Stomach (tissue), 8 donors: ENCODE measurements at regions not wholly inside any gene's neighbourhood (a gene's known extent, or its start where the extent isn't known, plus 50 kb on each side); places are given as distances from the start of the nearest gene placed in this dataset.

Source experiments
- DNase-seq, 2 donors: peaks; one replicate each; pipeline versions ENCODE4 v3.0.0 to v3.0.0-alpha.2; 2013 to 2019
- H3K27ac ChIP-seq, 5 donors: fragments of 200-600 bp in 4 of 5; sonication (generic) in 4 of 5; one replicate each; pipeline ENCODE4 v1.5.1; 2013 to 2019; ENCODE audit warnings: mild to moderate bottlenecking in 1 of 5, moderate library complexity in 1 of 5
- H3K27me3 ChIP-seq, 3 donors: fragments of 200-600 bp; sonication (generic); one replicate each; pipeline ENCODE4 v1.5.1; 2017 to 2019; ENCODE audit warnings: mixed run types in 1 of 3
- H3K36me3 ChIP-seq, 4 donors: fragments of 200-600 bp; sonication (generic); 1 replicate in 3 of 4; 2 replicates in 1 of 4; pipeline ENCODE4 v1.5.1; 2016 to 2019
- H3K4me1 ChIP-seq, 4 donors: fragments of 200-600 bp; sonication (generic); one replicate each; pipeline ENCODE4 v1.5.1; 2016 to 2019
- H3K4me3 ChIP-seq, 4 donors: fragments of 200-600 bp; sonication (generic) in 3 of 4; one replicate each; pipeline ENCODE4 v1.5.1; 2016 to 2019; ENCODE audit warnings: mild to moderate bottlenecking in 1 of 4
- H3K9me3 ChIP-seq, 4 donors: fragments of 200-600 bp; sonication (generic); one replicate each; pipeline ENCODE4 v1.5.1; 2016 to 2019
- CTCF ChIP-seq, 7 experiments: fragments of 450-650 bp in 4 of 7; fragments of 200-600 bp in 3 of 7; sonication (generic) in 3 of 7; IDR thresholded peaks; one replicate each; pipeline ENCODE4 v1.5.1; 2016 to 2019; ENCODE audit warnings: antibody characterized with exemption in 7 of 7, control low read depth in 2 of 7, mild to moderate bottlenecking in 1 of 7
- EP300 ChIP-seq: sonication (generic); formaldehyde crosslinking; IDR thresholded peaks from one replicate; pipeline ENCODE4 v1.6.1; 2017; ENCODE audit warnings: antibody characterized with exemption
- POLR2A ChIP-seq, 4 donors: fragments of 450-650 bp; IDR thresholded peaks; one replicate each; pipeline ENCODE4 v1.6.1; 2016; ENCODE audit warnings: antibody characterized with exemption in 4 of 4, control low read depth in 2 of 4, mild to moderate bottlenecking in 1 of 4, moderate library complexity in 1 of 4
- POLR2AphosphoS5 ChIP-seq, 3 donors: sonication (generic); formaldehyde crosslinking; IDR thresholded peaks; one replicate each; pipeline ENCODE4 v1.6.1; 2016; ENCODE audit warnings: antibody characterized with exemption in 3 of 3
- WGBS, 5 donors: extraction: QIAGEN DNeasy Blood & Tissue Kit in 3 of 5; methylation state at CpG; one replicate each; pipeline versions ENCODE4 v1.1.5 to v1.1.7; 2013 to 2018; 5-methylcytosine and 5-hydroxymethylcytosine counted together
- intact Hi-C: fragments of 100-400 bp; cut with DNase I; formaldehyde crosslinking; loops from one replicate; pipeline ENCODE4 v1.15.1; 2023; ENCODE audit warnings: low total_unique reads
- donor health status: healthy with polysubstance abuse.
- donor health status: Bipolar disorder and iron deficiency.
- donor health status: healthy.

GRCh38 chr10:29883231-29883630 is 176.2 kb downstream of the JCAD start:
- intact Hi-C loops = no loop called here
- H3K4me3 ChIP-seq = no peak overlapping the region
- H3K36me3 ChIP-seq = no peaks in the 10 kb centered on the region
- H3K4me1 ChIP-seq = peaks cover 0 to 6% (median 2%) of the 10 kb centered on the region in 4 donors
- TF ChIP-seq CTCF (IDR thresholded peaks at IDR 0.05) = no peak
- no peak for TF ChIP-seq EP300
- no peak for TF ChIP-seq POLR2AphosphoS5 (IDR thresholded peaks at IDR 0.05)
- no peak for TF ChIP-seq POLR2A (IDR thresholded peaks at IDR 0.05)
- no peak for DNase-seq
- H3K27ac ChIP-seq = no peak overlapping the region
- no peaks in the 10 kb centered on the region for H3K9me3 ChIP-seq
- WGBS, 5 donors = 79 to 90% (median 85%) methylated on average over 3 of the region's 3 CpGs
- no peaks in the 10 kb centered on the region for H3K27me3 ChIP-seq

- WGBS, 5 donors = 75 to 93% (median 89%) methylated on average over 7 of the region's 7 CpGs
- Histone ChIP-seq H3K27ac (peak overlapping the region in 1 of 5 donors; percentile 4), H3K4me3 (no peak overlapping the region), H3K27me3 (no peaks in the 10 kb centered on the region), H3K36me3 (no peaks in the 10 kb centered on the region), H3K4me1 (peaks cover 0 to 6% (median 2%) of the 10 kb centered on the region in 4 donors), H3K9me3 (no peaks in the 10 kb centered on the region)
- intact Hi-C loops = no loop called here
- TF ChIP-seq POLR2A (IDR thresholded peaks at IDR 0.05) (no peak), EP300 (no peak), POLR2AphosphoS5 (IDR thresholded peaks at IDR 0.05) (no peak), CTCF (IDR thresholded peaks at IDR 0.05) (no peak)
- DNase-seq = no peak
Observed at GRCh38 chr10:29882766-29883165, 176.6 kb downstream of the JCAD start.

GRCh38 chr10:29881811-29882210 is 177.6 kb downstream of the JCAD start:
- WGBS, 5 donors = 74 to 84% (median 76%) methylated on average over 5 of the region's 5 CpGs
- Histone ChIP-seq H3K4me3 (no peak overlapping the region), H3K27ac (no peak overlapping the region), H3K9me3 (no peaks in the 10 kb centered on the region), H3K36me3 (no peaks in the 10 kb centered on the region), H3K4me1 (peaks cover 0 to 6% (median 2%) of the 10 kb centered on the region in 4 donors), H3K27me3 (no peaks in the 10 kb centered on the region)
- intact Hi-C loops = no loop called here
- TF ChIP-seq CTCF (IDR thresholded peaks at IDR 0.05) (no peak), POLR2AphosphoS5 (IDR thresholded peaks at IDR 0.05) (no peak), EP300 (no peak)
- no peak for DNase-seq

GRCh38 chr10:29881336-29881771 is 178.0 kb downstream of the JCAD start:
- TF ChIP-seq POLR2A (IDR thresholded peaks at IDR 0.05) (no peak), EP300 (no peak), CTCF (IDR thresholded peaks at IDR 0.05) (no peak), POLR2AphosphoS5 (IDR thresholded peaks at IDR 0.05) (no peak)
- Histone ChIP-seq H3K36me3 (no peaks in the 10 kb centered on the region), H3K4me1 (peaks cover 0 to 6% (median 2%) of the 10 kb centered on the region in 4 donors), H3K27me3 (no peaks in the 10 kb centered on the region), H3K9me3 (no peaks in the 10 kb centered on the region), H3K4me3 (no peak overlapping the region), H3K27ac (peak overlapping the region in 1 of 5 donors; percentile 15)
- intact Hi-C loops = no loop called here
- peak in 1 of 2 donors; percentile 32 for DNase-seq
- 45 to 70% (median 53%) methylated on average over 9 of the region's 9 CpGs for WGBS, 5 donors
